ENCODE measurements at regions not wholly inside any gene's neighbourhood (a gene's known extent, or its start where the extent isn't known, plus 50 kb on each side); places are given as distances from the start of the nearest gene placed in this dataset.

DNA sequence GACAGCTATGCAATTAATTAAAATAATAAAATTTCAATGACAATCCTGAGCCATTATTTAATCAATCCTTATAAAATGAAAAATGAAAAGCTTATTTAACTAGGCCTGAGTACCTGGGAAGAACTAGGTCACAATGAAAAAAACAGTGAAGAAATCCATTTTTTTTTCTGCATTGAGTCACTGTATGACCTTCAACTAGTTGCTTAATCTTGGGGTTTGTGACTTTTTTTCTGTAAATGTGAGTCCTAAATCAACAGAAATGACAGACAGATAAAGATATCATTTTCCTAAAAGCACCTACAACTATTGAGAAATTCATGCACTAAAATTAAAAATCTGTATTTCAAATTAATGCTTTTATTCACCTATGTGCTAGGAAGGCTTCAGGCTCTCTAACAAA, 96.8 kb downstream of the TMEM26 start:
- DNase-seq: no peak

DNA sequence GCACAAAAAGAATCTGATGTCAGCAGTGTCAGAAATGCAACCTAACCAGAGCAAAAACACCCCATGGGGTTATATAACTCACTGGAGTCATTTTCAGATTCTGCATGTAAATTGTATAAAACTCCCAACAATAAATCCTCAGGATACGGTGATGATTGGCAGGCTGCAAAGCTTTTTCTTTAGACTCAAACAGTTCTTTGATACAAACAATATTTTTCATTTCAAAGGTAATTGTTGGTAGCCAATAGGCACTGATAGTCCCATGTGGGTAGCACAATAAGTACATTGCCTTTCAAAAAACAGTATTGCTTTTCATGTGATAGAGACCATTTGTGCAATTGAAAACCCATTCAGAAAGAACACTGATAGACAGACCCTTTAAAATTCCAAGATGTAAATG, 98.0 kb downstream of the TMEM26 start:
- no peak for DNase-seq

DNA sequence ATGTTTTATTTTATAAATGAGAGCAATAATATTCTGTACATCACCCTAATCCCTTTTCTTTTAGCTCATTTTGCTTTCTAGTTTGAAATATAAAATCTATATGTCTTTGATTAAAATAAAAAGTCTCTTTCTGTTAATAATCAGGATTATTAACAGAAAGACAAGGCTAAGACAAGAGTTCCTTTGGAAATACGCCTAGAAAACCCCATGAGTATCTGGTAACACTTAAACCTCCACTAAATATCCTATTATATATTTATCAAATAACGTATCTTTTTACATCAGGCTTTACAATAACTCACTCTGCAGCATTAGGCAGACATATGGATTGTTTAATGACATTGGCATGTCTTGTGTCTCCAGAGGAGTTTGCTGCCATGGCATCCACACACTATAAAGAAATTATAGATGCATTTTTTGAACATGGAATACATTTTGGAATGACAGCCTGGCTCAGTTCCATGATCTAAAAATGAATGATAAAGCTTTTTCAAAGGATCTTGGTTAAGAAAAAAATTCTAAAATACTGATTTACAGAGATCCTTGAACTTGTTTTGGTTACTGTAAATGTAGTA, 98.7 kb downstream of the TMEM26 start:
- DNase-seq: peak; percentile 30

DNA sequence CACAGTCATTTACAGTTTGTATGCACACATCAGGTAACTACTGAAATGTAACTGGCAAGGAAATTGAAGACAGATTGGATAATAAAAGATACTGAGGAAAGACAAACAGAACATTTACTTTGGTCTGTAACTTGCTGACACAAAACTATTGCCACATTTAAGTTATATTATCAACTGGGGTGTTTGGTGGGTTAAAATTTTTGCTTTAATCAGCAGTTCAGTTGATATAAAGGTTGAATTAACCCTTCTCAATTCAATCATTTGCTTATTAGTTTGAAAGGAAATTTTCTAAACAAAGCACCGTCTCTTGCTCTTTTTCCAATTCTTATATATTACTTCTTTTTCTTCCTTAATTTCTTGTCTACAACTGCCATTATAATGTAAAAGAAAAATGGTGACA, 102.4 kb downstream of the TMEM26 start:
- no peak for DNase-seq

DNA sequence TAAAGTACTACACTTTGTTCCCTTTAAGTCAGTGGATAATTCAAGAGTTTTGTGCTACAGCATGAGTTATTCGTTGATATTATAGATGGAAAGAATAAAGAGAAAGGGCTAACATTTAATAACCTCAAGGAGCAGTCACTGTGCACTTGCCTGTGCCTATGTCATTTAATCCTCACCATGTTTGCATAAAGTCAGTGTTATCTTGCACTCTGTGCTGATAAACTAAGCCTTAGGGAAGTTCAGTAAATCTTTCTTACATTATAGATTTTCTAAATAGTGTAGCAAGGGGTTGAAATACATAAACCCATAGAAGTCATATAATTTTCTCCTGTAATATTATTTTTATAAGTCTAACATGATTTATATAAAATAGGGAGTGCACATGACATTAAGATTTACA, 103.1 kb downstream of the TMEM26 start:
- DNase-seq: no peak

DNA sequence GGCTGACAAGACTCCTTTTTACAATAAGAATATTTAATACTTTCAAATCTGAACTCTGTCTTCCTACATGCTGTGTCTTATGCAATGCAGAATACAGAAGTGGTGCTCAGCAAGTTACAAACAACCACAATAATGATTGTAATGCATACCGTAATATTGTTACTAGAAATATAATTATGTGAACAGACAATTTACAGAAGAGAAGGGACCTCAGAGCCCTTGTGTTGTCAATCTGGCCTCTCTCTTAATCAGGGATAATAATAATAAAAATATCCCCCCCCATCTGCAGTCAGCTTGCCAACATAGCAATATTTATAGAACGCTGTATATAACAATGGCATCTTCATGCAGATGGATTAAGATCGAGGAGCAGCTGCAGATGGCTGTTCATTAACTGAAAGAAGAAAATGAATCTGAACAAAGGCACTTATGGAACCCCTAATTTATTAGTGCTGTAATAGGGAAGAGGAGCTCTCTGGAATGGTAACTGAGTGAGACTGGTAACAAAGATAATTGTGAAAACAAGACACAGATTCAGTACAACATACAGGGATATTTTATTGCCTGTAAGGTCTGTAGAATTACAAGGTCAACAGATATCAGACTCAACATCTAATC, 106.3 kb downstream of the TMEM26 start:
- no peak for DNase-seq

DNA sequence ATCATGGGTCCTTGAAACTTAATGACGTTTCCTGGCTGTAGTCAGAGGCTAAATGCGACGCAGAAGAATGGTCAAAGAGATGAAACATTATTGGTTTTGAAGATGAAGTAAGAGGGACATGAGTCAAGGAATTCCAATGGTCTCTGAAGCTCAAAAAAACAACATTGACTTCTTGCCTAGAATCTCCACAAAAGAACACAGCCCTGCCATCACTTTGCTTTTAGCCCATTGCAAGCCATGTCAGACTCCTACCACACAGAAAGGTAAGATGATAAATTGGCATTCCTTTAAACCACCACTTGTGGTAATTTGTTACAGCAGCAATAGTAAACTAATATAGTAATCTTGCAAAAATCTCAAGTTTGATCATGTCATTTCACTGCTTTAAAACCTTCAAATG, 109.4 kb downstream of the TMEM26 start:
- peak; percentile 16 for DNase-seq

DNA sequence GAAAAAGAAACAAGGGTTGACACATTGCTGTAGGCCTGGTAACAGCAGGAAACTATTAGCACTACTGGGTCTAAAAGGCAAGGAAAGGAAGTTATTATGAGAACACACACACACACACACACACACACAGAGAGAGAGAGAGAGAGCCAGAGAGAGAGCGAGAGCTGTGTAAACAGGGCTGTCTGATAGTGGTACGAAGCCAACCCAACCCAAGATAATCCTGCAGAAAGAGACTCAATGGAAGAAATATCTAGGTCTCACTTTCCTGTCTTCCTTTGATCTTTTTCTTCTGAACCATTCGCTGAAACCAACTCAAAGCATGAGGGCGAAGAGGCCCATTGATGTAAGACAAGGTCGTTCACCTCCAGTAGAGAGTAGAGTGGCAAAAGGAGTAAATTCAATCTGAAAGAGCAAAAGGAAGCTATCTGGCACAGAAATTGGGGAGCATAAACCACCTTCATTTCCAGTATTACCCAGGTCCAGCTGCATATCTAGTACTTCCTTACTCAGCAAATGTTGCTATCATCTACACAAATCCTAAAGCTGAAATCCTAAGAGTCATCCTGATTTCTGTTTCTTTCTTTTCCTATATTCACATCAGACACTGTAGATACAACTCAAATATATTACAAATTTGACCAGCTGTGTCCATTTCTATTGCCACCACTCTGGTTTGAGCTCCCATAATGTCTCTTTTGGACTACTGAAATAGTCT, 110.2 kb downstream of the TMEM26 start:
- no peak for DNase-seq

DNA sequence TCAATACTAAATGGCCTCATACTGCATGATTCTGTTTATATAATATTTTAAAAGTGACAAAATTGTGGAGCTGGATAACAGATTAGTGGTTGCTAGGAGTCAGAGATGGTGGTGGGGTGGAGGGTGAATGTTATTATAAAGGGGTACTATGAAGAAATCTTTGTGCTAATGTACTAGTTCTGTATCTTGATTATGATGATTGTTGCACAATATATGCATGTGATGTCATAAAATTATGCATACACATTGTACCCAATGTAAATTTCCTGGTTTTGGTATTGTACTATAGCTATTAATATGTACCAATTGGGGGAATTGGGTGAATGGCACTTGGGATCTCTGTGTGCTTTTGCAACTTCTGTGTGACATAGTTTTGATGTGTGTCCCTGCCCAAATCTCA, 112.2 kb downstream of the TMEM26 start:
- no peak for DNase-seq

DNA sequence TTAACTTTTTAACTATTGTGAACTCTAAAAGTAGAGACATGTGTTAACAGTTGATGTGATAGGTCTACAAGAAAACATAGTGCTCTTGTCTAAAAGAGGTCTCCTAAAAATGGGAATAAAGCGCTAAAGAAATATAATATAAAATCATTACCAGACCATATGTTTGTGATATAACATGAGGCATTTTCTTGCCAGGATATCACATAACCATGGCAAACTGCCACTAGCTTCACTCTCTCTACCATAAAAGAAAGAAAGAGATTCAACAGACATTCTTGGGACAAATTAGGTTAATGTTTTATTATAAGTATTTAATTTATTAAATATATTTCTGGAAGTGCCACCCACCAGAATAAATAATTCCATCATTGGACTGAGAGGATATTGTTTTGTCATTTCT, 115.0 kb downstream of the TMEM26 start:
- DNase-seq: no peak

DNA sequence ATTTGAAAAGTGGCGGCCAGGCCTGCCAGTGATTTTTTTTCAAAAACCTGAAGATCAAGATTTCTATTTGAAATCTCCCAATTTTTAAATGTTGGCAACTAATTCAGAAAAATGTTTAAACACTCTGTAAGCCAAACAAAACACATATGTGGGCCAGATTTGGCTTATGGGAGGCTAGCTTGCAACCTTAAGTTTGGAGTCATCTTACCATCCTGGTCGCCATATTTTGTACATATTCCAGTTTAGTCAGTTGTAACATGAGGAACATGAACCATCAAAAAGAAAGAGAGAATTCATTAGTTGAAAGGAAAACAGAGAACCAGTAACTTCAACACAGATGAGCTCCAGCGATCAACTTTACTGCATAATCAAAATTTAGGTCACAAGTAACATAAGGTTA, 115.4 kb downstream of the TMEM26 start:
- no peak for DNase-seq

DNA sequence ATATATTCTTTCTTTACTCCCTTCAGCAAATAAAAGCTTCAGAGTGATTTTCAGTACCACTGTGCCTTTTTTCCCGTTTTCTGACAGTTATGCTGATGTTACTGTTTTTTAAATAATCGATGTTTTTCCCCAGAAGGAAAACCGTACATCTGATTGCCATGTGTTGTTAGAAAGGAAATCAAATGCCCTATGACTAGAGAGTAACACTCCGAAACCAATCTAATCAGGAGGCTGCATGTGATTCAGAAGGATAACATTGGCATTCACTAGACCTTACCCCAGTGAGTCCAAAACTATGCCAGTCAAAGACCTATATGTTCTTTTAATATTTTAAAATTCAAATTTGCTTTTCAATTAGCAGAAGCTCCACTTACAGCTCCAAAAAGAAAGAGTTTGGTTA, 116.3 kb downstream of the TMEM26 start:
- DNase-seq: no peak

DNA sequence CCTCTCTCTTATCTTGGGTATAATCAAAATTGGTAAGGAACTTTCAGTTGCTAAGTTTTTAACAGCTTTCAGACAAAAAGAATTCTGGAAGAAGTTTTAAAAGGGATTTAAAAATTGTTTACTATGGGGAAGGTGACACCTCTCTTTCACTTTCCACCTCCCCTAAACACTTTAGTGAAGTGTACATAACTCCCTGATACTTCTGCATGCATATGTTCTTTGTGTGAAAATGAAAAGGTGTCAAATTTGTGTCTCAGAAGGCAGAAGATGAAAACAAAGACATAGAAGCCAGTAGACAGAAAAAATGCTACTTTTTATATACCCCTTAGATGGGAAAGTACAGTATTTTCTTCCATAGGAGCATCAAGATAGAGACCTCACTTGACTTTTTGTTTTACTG, 117.8 kb downstream of the TMEM26 start:
- DNase-seq: no peak

DNA sequence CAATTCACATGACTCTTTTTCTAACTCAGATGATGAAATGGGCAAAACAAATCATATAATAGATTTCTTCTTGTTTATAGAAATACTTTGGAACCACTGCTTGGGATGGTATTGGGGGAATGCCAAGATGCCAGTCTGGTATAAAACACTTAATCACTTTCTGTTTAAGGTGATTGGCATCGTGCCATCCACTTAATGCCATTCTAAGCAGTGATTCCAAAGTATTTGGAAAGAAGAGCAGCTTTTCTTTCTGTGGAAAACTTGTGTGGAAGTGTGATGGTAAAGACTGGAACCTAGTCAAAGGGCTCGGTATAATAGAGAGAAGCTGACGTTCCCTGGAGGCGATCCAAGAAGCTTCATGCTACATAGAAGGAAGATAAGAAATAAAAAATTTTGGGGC, 120.6 kb downstream of the TMEM26 start:
- DNase-seq: no peak

DNA sequence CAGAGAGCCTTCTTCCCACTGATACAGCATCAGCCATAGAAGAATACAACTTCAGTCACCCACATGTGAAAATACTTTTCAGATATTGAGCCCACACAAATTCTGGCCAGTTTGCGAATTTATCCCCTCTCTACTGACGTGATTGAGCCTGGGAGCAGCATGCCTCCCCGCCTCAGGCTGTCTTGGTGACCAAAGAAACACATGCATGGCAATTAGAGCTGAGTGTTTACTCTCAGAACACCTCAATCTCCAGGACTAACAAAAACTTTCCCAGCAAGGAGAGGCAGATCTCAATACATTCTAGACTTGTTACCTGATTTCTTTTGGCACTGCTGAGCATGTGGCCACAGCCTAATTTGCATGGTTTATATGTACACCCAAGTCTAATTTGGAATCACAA, 122.5 kb downstream of the TMEM26 start:
- DNase-seq: no peak

DNA sequence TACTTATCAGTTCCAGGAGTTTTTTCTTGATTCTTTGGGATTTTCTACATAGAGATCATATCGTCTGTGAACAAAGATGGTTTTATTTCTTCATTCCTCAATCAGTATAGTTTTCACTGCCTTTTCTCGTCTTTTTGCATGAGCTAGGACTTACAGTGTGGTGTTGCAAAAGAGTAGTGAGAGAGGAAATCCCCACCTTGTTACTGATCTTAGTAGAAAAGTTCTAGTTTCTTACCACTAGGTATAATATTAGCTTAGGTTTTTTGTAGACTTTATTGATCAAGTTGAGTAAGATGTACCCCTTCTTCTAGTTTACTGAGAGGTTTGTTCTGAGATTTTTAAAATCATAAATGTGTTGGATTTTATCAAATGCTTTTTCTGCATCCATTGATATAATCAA, 123.3 kb downstream of the TMEM26 start:
- no peak for DNase-seq

DNA sequence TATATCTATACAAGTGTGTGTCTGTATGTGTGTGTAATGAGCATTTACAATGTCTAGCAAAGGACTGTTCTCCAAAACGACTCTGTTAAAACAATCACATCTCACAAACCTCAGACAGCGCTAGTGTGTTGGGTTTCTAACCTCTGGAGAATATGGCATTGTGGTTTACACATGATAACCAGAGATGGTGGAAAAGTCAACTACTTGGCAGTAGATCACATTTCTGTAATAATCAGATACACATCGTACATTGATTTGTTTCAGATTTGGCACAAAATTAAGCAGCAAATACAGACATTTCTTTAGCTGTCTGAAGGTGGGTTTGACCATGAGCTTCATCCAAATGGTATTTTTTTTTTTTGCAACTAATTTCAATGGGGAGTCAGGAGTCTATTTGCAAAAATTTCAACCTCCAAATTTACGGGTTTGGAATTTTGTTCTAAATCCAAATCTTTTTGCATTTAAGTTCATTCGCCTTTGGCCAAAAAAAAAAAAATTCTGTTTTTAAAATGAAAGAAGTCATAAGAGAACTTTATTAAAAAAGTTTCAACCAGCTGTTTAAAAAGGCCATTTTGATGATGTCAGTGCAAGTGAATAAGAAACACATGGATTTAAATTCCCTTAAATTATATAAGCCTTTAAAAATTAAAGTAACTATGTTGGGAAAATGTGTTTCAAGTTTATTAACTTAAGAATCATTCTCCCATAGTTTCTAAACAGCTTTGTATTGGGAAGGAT, 127.8 kb downstream of the TMEM26 start:
- no peak for DNase-seq

DNA sequence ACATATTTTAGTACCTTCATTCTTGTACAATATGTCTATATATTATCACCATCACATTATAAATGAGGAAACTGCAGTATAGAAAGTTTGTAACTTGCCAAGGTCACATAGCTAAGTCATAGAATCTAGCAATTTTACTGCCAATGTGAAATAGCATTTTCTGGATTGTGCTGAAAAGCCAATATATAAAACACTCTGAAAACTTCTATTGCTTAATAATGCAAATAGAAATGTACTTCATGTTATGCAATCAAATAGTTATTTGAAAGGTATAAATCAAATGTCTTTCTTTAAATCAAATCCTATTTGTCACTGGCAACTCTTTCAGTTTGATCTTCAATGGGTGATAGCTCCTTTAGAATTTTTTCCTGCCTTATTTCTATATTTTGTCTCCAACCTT, 129.5 kb downstream of the TMEM26 start:
- no peak for DNase-seq

DNA sequence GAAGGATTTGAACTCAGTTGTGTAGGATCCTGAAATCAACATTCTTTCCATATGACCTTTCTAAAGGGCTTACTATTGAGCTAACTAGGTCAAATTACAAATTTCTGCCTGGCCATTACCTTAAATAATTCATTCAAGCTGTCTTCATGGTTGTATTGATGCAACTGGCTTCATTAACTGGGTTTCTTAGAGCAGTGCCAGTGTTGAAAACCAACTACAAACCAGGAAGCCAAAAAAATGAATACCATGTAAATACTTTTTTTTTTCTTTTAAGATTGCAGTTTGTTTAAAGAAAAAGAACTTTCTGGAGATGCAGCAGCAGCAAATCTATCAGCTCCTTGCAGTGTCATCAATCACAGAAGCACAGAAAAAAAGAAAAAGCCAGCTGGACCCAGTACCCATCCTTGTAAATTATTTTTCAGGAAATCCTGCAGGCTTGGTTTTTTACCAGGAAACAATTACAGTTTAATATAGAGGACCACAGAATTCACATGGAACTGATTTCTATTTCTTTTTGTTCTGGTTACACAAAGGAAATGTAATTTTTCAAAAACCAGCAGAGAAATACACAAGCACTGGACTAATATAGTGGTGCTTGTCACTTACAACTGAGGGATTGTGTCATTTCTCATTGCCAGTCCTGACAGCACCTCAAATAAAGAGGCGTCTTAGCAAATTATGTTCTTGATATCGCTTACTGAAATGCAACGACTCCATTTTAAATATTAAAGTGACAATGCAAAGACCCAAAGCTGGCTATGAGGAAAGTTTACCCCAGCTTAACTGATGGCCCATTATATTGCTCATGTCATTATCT, 131.9 kb downstream of the TMEM26 start:
- DNase-seq: no peak

DNA sequence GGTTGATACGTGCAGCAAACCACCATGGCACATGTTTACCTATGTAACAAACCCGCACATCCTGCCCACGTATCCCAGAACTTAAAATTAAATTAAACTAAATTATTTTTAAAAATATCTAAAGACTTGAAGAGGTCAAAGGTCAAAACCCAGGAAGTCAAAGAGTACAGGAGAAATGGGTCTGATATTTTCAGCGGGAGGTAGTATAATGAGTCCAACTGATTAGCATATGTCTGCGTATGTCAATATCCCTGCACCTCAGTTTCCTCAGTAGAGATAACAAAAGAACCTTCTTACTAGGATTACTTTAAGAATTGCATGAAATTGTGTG, 133.0 kb downstream of the TMEM26 start:
- DNase-seq: no peak

DNA sequence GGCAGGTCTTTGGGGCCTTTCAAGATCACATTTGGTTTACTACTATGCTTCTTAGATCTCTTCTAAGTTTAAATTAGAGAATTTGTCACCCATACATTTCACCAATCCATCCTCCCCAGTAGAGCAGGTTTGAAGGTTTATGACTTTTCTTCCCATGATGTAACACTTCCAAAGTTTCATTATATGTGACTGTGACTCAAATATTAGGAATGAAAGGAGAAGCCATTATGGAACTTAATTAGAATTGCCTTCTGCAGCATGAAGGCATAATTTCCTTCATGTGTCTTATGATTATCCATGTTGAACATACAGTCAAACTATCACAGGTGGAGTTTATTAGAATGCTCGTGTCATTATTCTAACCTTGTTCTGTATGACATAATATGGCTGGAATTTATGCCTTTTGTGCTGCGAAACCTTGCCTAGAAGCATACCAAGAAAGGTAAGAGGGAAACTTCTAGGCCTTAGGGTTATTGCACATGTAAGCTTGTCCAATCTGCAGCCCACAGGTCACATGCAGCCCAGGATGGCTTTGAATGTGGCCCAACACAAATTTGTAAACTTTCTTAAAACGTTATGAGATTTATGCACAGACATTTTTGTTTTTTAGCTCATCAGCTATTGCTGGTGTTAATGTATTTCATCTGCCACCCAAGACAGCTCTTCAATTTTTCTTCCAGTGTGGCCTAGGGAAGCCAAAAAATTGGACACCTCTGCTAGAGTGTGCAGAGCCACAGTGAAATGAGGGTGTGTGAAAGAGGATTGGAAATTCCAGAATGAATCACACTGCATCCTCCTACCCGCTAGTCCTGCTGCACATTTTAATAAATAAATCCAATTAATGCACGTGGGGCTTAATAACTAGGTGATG, 133.6 kb downstream of the TMEM26 start:
- DNase-seq: no peak

DNA sequence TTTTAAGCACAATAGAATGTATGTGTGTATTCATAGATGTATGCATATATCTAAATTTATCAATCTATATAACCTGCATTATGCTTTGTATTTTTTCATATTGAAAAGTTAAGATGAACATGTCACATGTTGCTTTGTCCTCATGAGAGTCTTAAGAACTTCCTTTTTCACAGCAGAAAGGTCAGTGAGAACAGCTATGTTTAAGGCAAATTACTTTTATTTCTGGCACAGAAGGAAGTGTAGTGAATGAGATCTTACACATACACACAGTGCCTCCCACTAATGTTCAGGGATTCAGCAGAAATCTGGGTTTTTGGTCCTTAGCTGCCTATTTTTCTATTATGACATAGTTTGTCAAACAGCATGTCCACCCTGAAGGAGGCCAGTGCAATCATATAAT, 134.8 kb downstream of the TMEM26 start:
- no peak for DNase-seq

Data from fibroblast of skin of back (primary cell).